Left ventricle myocardium inferior (tissue), 1 donor: ENCODE measurements at regions not wholly inside any gene's neighbourhood (a gene's known extent, or its start where the extent isn't known, plus 50 kb on each side); places are given as distances from the start of the nearest gene placed in this dataset.
"Not testable (repeated sequence)": the region's sequence is repeated elsewhere in the genome, so short reads cannot be mapped to it uniquely, and the experiment has no call there.

ENCODE experiments used
- DNase-seq: peaks from one replicate; pipeline ENCODE4 v3.0.0-alpha.2; 2020
- H3K27ac ChIP-seq: fragments of 200-600 bp; replicated peaks from 2 replicates; pipeline ENCODE4 v1.8.0; 2021
- H3K27me3 ChIP-seq: fragments of 200-600 bp; 2 replicates; pipeline ENCODE4 v1.8.0; 2021; ENCODE audit warnings: low read depth
- H3K36me3 ChIP-seq: fragments of 200-600 bp; 2 replicates; pipeline ENCODE4 v1.8.0; 2021
- H3K4me1 ChIP-seq: fragments of 200-600 bp; 2 replicates; pipeline ENCODE4 v1.8.0; 2021
- H3K4me3 ChIP-seq: fragments of 200-600 bp; 2 replicates; pipeline ENCODE4 v1.8.0; 2021; ENCODE audit warnings: mild to moderate bottlenecking, moderate library complexity
- H3K9me3 ChIP-seq: fragments of 200-600 bp; replicated peaks from 2 replicates; pipeline ENCODE4 v1.8.0; 2021
- CTCF ChIP-seq: fragments of 200-600 bp; IDR thresholded peaks from 2 replicates; pipeline ENCODE4 v1.8.0; 2021; ENCODE audit warnings: antibody characterized with exemption, mild to moderate bottlenecking, borderline replicate concordance
- intact Hi-C: fragments of 100-400 bp; cut with micrococcal nuclease; formaldehyde crosslinking; loops from one replicate; pipeline ENCODE4 v1.11.0; 2022
- donor health status: DM: no; HTN: yes; CAD: no; lungs with severe emphysema.

GRCh38 chr18:10100196-10100595, 186.4 kb downstream of the VAPA start:
- no peak for TF ChIP-seq CTCF
- H3K27me3 ChIP-seq: no peaks in the 10 kb centered on the region
- H3K4me1 ChIP-seq: peaks cover 11% of the 10 kb centered on the region
- no peak overlapping the region for H3K4me3 ChIP-seq
- H3K36me3 ChIP-seq: no peaks in the 10 kb centered on the region
- no peak for DNase-seq
- intact Hi-C loops: no loop called here
- no peak overlapping the region for H3K27ac ChIP-seq
- peaks cover 8% of the 10 kb centered on the region for H3K9me3 ChIP-seq

- peaks cover 11% of the 10 kb centered on the region for H3K4me1 ChIP-seq
- H3K27ac ChIP-seq: no peak overlapping the region
- H3K27me3 ChIP-seq: no peaks in the 10 kb centered on the region
- H3K4me3 ChIP-seq: peak overlapping the region; percentile 0
- no peak for DNase-seq
- intact Hi-C loops: no loop called here
- H3K9me3 ChIP-seq: peaks cover 16% of the 10 kb centered on the region
- H3K36me3 ChIP-seq: no peaks in the 10 kb centered on the region
- no peak for TF ChIP-seq CTCF
Observed at GRCh38 chr18:10100941-10101701, 187.3 kb downstream of the VAPA start.

GRCh38 chr18:10101729-10102128, 187.9 kb downstream of the VAPA start:
- Histone ChIP-seq H3K4me3 (no peak overlapping the region), H3K36me3 (no peaks in the 10 kb centered on the region), H3K27ac (no peak overlapping the region), H3K27me3 (no peaks in the 10 kb centered on the region), H3K9me3 (peaks cover 16% of the 10 kb centered on the region), H3K4me1 (peaks cover 11% of the 10 kb centered on the region)
- intact Hi-C loops: no loop called here
- no peak for DNase-seq
- no peak for TF ChIP-seq CTCF

GRCh38 chr18:10105118-10105517, 191.3 kb downstream of the VAPA start:
- H3K4me3 ChIP-seq, DNase-seq, H3K27ac ChIP-seq, intact Hi-C loops, H3K27me3 ChIP-seq, H3K36me3 ChIP-seq: not testable (repeated sequence)
- Histone ChIP-seq H3K9me3 (peaks cover 16% of the 10 kb centered on the region), H3K4me1 (peaks cover 11% of the 10 kb centered on the region)

GRCh38 chr18:10111191-10111590, 197.4 kb downstream of the VAPA start:
- TF ChIP-seq CTCF: no peak
- intact Hi-C loops: no loop called here
- H3K36me3 ChIP-seq: no peaks in the 10 kb centered on the region

GRCh38 chr18:10111944-10112343, 198.1 kb downstream of the VAPA start:
- H3K36me3 ChIP-seq: no peaks in the 10 kb centered on the region
- no peak for TF ChIP-seq CTCF

More at GRCh38 chr18:10111191-10111590, 197.4 kb downstream of the VAPA start:
- Histone ChIP-seq H3K4me1 (no peaks in the 10 kb centered on the region), H3K4me3 (no peak overlapping the region), H3K27me3 (no peaks in the 10 kb centered on the region), H3K27ac (no peak overlapping the region), H3K9me3 (no peaks in the 10 kb centered on the region)
- DNase-seq: no peak

More at GRCh38 chr18:10111944-10112343, 198.1 kb downstream of the VAPA start:
- Histone ChIP-seq H3K4me3 (no peak overlapping the region), H3K4me1 (no peaks in the 10 kb centered on the region), H3K9me3 (no peaks in the 10 kb centered on the region), H3K27ac (no peak overlapping the region), H3K27me3 (no peaks in the 10 kb centered on the region)
- no peak for DNase-seq
- intact Hi-C loops: no loop called here
